SK-N-SH treated with all-trans-retinoic acid at 6 μM for 48 hours (cell line): ENCODE measurements at regions not wholly inside any gene's neighbourhood (a gene's known extent, or its start where the extent isn't known, plus 50 kb on each side); places are given as distances from the start of the nearest gene placed in this dataset.

ENCODE experiments used
- ATAC-seq: fragments of 200-7000 bp; cut with Tn5 transposase; 3 replicates; pipeline ENCODE4 v1.9.1; 2020; ENCODE audit warnings: mild to moderate bottlenecking, moderate library complexity
- ARNTL ChIP-seq: fragments of 450-650 bp; formaldehyde crosslinking; IDR thresholded peaks from 2 replicates; pipeline ENCODE4 v1.5.0; 2020; ENCODE audit warnings: low read depth, mild to moderate bottlenecking, moderate library complexity, borderline replicate concordance
- BACH2 ChIP-seq: fragments of 250-450 bp; sonication (Bioruptor Pico); IDR thresholded peaks from 2 replicates; pipeline ENCODE4 v1.9.0; 2021; ENCODE audit warnings: mild to moderate bottlenecking, borderline replicate concordance
- CREB5 ChIP-seq: fragments of 250-450 bp; sonication (Bioruptor Pico); IDR thresholded peaks from 2 replicates; pipeline ENCODE4 v1.5.1; 2020; ENCODE audit warnings: low read depth, mild to moderate bottlenecking, moderate library complexity
- CSDC2 ChIP-seq: fragments of 250-450 bp; sonication (Bioruptor Pico); IDR thresholded peaks from 2 replicates; pipeline ENCODE4 v1.5.0; 2020; ENCODE audit warnings: mild to moderate bottlenecking, moderate library complexity
- CSRNP3 ChIP-seq: fragments of 250-450 bp; sonication (Bioruptor Pico); IDR thresholded peaks from 2 replicates; pipeline ENCODE4 v1.5.1; 2021; ENCODE audit warnings: mild to moderate bottlenecking, moderate library complexity
- ESRRG ChIP-seq: fragments of 250-450 bp; sonication (Bioruptor Pico); IDR thresholded peaks from 2 replicates; pipeline ENCODE4 v1.6.1; 2021; ENCODE audit warnings: mild to moderate bottlenecking
- GLIS3 ChIP-seq: fragments of 250-450 bp; sonication (Bioruptor Pico); IDR thresholded peaks from 2 replicates; pipeline ENCODE4 v1.5.0; 2020; ENCODE audit warnings: mild to moderate bottlenecking, moderate library complexity
- ISL1 ChIP-seq: fragments of 250-450 bp; sonication (Bioruptor Pico); IDR thresholded peaks from 2 replicates; pipeline ENCODE4 v2.1.2; 2022; ENCODE audit warnings: mild to moderate bottlenecking, moderate library complexity
- OSR1 ChIP-seq: fragments of 250-450 bp; sonication (Bioruptor Pico); IDR thresholded peaks from 2 replicates; pipeline ENCODE4 v1.8.0; 2022; ENCODE audit warnings: moderate library complexity, mild to moderate bottlenecking, inconsistent platforms
- PATZ1 ChIP-seq: fragments of 250-450 bp; sonication (Bioruptor Pico); IDR thresholded peaks from 2 replicates; pipeline ENCODE4 v1.8.0; 2020; ENCODE audit warnings: mild to moderate bottlenecking, moderate library complexity, borderline replicate concordance
- POU6F1 ChIP-seq: fragments of 250-450 bp; sonication (Bioruptor Pico); IDR thresholded peaks from 2 replicates; pipeline ENCODE4 v1.8.0; 2021; ENCODE audit warnings: low read depth, mild to moderate bottlenecking, moderate library complexity, borderline replicate concordance
- RARB ChIP-seq: fragments of 250-450 bp; sonication (Bioruptor Pico); IDR thresholded peaks from 2 replicates; pipeline ENCODE4 v1.8.0; 2021; ENCODE audit warnings: mild to moderate bottlenecking, moderate library complexity
- SNAI2 ChIP-seq: fragments of 250-450 bp; sonication (Bioruptor Pico); IDR thresholded peaks from 2 replicates; pipeline ENCODE4 v1.5.0; 2020; ENCODE audit warnings: mild to moderate bottlenecking, moderate library complexity
- TCF4 ChIP-seq: fragments of 250-450 bp; sonication (Bioruptor Pico); IDR thresholded peaks from 2 replicates; pipeline ENCODE4 v1.8.0; 2021; ENCODE audit warnings: mild to moderate bottlenecking, moderate library complexity, borderline replicate concordance
- TOX ChIP-seq: fragments of 250-450 bp; sonication (Bioruptor Pico); IDR thresholded peaks from 2 replicates; pipeline ENCODE4 v1.8.0; 2021; ENCODE audit warnings: mild to moderate bottlenecking, moderate library complexity, borderline replicate concordance
- TSHZ2 ChIP-seq: fragments of 250-450 bp; sonication (Bioruptor Pico); IDR thresholded peaks from 2 replicates; pipeline ENCODE4 v1.5.0; 2020; ENCODE audit warnings: mild to moderate bottlenecking, moderate library complexity
- ZC3H10 ChIP-seq: fragments of 250-450 bp; sonication (Bioruptor Pico); IDR thresholded peaks from 2 replicates; pipeline ENCODE4 v1.5.1; 2021; ENCODE audit warnings: mild to moderate bottlenecking, moderate library complexity
- ZFP3 ChIP-seq: fragments of 250-450 bp; sonication (Bioruptor Pico); IDR thresholded peaks from 2 replicates; pipeline ENCODE4 v1.5.0; 2020; ENCODE audit warnings: mild to moderate bottlenecking, moderate library complexity
- ZNF70 ChIP-seq: fragments of 450-650 bp; formaldehyde crosslinking; IDR thresholded peaks from 2 replicates; pipeline ENCODE4 v1.5.0; 2020; ENCODE audit warnings: mild to moderate bottlenecking, moderate library complexity
- ZNF8 ChIP-seq: fragments of 450-650 bp; formaldehyde crosslinking; IDR thresholded peaks from 2 replicates; pipeline ENCODE4 v1.5.0; 2020; ENCODE audit warnings: mild to moderate bottlenecking, moderate library complexity

GRCh38 chr14:41488401-41488800 is 118.3 kb upstream of the LRFN5 start:
- TF ChIP-seq ESRRG (CRISPR knock-in tag): no peak
- no peak for TF ChIP-seq PATZ1 (CRISPR knock-in tag)
- no peak for TF ChIP-seq CSDC2 (CRISPR knock-in tag)
- TF ChIP-seq ZC3H10 (CRISPR knock-in tag): no peak
- ATAC-seq: no peak

GRCh38 chr14:41482861-41483260 is 123.8 kb upstream of the LRFN5 start:
- ATAC-seq: no peak

More at GRCh38 chr14:41482861-41483260, 123.8 kb upstream of the LRFN5 start:
- TF ChIP-seq ISL1 (CRISPR knock-in tag) (no peak), ARNTL (CRISPR knock-in tag) (no peak), OSR1 (CRISPR knock-in tag) (no peak), ZNF70 (no peak), GLIS3 (CRISPR knock-in tag) (no peak), CSRNP3 (CRISPR knock-in tag) (no peak), TCF4 (CRISPR knock-in tag) (no peak), PATZ1 (CRISPR knock-in tag) (no peak), SNAI2 (no peak), ESRRG (CRISPR knock-in tag) (no peak), BACH2 (CRISPR knock-in tag) (no peak), ZNF8 (CRISPR knock-in tag) (no peak), POU6F1 (CRISPR knock-in tag) (no peak), ZC3H10 (CRISPR knock-in tag) (no peak), CREB5 (CRISPR knock-in tag) (no peak), ZFP3 (CRISPR knock-in tag) (no peak), TOX (no peak), RARB (CRISPR knock-in tag) (no peak), CSDC2 (CRISPR knock-in tag) (no peak), TSHZ2 (CRISPR knock-in tag) (no peak)
- TF ChIP-seq, all 23 proteins: peak for 0
